ENCODE measurements at regions not wholly inside any gene's neighbourhood (a gene's known extent, or its start where the extent isn't known, plus 50 kb on each side); places are given as distances from the start of the nearest gene placed in this dataset.
"Not testable (repeated sequence)": the region's sequence is repeated elsewhere in the genome, so short reads cannot be mapped to it uniquely, and the experiment has no call there.

DNA sequence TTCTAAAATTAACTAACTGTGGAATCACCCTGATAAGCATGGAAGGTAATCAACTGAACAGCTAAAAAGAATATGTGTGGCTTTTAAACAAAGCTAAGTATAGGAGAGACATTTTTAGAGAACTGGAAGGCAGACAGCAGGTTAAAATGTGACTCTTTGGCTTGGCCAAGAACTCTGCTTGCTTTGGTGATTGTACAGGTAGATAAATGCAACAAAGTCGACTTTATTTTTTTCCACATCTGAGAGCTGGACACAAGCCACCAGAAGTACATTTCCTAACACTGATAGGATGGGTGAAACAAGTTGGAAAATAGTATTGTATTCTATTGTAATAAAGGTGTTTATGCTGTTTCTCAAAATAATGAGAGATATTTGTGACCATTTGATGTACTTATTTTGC lies 84.1 kb downstream of the RBMX2 start:
- TF ChIP-seq, protein P1, sequence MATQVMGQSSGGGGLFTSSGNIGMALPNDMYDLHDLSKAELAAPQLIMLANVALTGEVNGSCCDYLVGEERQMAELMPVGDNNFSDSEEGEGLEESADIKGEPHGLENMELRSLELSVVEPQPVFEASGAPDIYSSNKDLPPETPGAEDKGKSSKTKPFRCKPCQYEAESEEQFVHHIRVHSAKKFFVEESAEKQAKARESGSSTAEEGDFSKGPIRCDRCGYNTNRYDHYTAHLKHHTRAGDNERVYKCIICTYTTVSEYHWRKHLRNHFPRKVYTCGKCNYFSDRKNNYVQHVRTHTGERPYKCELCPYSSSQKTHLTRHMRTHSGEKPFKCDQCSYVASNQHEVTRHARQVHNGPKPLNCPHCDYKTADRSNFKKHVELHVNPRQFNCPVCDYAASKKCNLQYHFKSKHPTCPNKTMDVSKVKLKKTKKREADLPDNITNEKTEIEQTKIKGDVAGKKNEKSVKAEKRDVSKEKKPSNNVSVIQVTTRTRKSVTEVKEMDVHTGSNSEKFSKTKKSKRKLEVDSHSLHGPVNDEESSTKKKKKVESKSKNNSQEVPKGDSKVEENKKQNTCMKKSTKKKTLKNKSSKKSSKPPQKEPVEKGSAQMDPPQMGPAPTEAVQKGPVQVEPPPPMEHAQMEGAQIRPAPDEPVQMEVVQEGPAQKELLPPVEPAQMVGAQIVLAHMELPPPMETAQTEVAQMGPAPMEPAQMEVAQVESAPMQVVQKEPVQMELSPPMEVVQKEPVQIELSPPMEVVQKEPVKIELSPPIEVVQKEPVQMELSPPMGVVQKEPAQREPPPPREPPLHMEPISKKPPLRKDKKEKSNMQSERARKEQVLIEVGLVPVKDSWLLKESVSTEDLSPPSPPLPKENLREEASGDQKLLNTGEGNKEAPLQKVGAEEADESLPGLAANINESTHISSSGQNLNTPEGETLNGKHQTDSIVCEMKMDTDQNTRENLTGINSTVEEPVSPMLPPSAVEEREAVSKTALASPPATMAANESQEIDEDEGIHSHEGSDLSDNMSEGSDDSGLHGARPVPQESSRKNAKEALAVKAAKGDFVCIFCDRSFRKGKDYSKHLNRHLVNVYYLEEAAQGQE (IDR thresholded peaks at IDR 0.05; ENCODE audit: insufficient replicate concordance, low read depth) = no peak
- TF ChIP-seq, protein P2, sequence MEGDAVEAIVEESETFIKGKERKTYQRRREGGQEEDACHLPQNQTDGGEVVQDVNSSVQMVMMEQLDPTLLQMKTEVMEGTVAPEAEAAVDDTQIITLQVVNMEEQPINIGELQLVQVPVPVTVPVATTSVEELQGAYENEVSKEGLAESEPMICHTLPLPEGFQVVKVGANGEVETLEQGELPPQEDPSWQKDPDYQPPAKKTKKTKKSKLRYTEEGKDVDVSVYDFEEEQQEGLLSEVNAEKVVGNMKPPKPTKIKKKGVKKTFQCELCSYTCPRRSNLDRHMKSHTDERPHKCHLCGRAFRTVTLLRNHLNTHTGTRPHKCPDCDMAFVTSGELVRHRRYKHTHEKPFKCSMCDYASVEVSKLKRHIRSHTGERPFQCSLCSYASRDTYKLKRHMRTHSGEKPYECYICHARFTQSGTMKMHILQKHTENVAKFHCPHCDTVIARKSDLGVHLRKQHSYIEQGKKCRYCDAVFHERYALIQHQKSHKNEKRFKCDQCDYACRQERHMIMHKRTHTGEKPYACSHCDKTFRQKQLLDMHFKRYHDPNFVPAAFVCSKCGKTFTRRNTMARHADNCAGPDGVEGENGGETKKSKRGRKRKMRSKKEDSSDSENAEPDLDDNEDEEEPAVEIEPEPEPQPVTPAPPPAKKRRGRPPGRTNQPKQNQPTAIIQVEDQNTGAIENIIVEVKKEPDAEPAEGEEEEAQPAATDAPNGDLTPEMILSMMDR (IDR thresholded peaks at IDR 0.05; ENCODE audit: insufficient read depth, low read length) = no peak
- TF ChIP-seq POLR2AphosphoS5 (IDR thresholded peaks at IDR 0.05; ENCODE audit: low read depth) (no peak), SPI1 (IDR thresholded peaks at IDR 0.05; ENCODE audit: borderline replicate concordance, low read depth) (no peak), GABPA (IDR thresholded peaks at IDR 0.05; ENCODE audit: low read depth) (no peak)
- no peak overlapping the region for H3K4me3 ChIP-seq (replicated peaks; ENCODE audit: insufficient read depth, low read length)
- no peaks in the 10 kb centered on the region for H3K27me3 ChIP-seq (ENCODE audit: insufficient read depth, poor library complexity, severe bottlenecking)
- no peak for DNase-seq (ENCODE audit: low read depth in 1 of 2, low spot score in 1 of 2)
- no peak overlapping the region for H3K27ac ChIP-seq (replicated peaks)

DNA sequence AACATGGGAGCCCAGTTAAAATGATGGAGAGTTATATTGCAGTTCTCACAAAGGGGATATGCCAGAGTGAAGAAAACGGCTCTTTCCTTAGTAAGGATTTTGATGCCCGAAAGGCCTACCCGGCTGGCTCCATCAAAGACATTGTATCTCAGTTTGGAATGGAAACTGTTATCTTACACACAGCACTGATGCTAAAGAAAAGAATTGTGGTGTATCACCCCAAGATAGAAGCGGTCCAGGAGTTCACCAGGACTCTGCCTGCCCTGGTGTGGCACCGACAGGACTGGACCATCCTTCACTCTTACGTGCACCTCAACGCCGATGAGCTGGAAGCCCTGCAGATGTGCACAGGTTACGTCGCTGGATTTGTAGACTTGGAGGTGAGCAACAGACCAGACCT lies 93.7 kb downstream of the RBMX2 start:
- H3K27me3 ChIP-seq (ENCODE audit: insufficient read depth, poor library complexity, severe bottlenecking); H3K4me3 ChIP-seq (replicated peaks; ENCODE audit: insufficient read depth, low read length); H3K27ac ChIP-seq (replicated peaks); DNase-seq (ENCODE audit: low read depth in 1 of 2, low spot score in 1 of 2): not testable (repeated sequence)

DNA sequence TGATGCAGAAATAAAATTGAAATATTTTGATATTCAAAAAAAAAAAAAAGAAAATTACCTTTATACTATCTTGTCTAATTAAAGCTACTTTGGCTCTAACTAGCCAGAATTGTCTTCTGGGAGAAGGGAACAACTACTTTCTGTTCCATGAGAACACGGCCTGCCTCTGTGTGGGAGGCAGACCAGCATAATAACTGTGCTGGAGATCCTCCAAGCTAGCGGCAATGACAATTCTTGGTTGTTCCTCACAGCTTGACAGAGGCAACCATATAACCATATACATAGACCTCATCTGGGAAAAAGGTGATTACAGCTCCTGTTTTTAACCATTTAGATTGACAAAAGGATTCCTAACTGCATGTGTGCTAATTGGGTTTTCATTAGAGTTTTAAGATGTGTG lies 95.7 kb downstream of the RBMX2 start:
- Histone ChIP-seq H3K4me3 (replicated peaks; ENCODE audit: insufficient read depth, low read length) (no peak overlapping the region), H3K27me3 (ENCODE audit: insufficient read depth, poor library complexity, severe bottlenecking) (no peaks in the 10 kb centered on the region), H3K27ac (replicated peaks) (no peak overlapping the region)
- DNase-seq (ENCODE audit: low read depth in 1 of 2, low spot score in 1 of 2) = no peak
- TF ChIP-seq, protein P2 (IDR thresholded peaks at IDR 0.05; ENCODE audit: insufficient read depth, low read length) = no peak
- TF ChIP-seq SPI1 (IDR thresholded peaks at IDR 0.05; ENCODE audit: borderline replicate concordance, low read depth) (no peak), POLR2AphosphoS5 (IDR thresholded peaks at IDR 0.05; ENCODE audit: low read depth) (no peak), GABPA (IDR thresholded peaks at IDR 0.05; ENCODE audit: low read depth) (no peak)
- TF ChIP-seq, protein P1 (IDR thresholded peaks at IDR 0.05; ENCODE audit: insufficient replicate concordance, low read depth) = no peak

DNA sequence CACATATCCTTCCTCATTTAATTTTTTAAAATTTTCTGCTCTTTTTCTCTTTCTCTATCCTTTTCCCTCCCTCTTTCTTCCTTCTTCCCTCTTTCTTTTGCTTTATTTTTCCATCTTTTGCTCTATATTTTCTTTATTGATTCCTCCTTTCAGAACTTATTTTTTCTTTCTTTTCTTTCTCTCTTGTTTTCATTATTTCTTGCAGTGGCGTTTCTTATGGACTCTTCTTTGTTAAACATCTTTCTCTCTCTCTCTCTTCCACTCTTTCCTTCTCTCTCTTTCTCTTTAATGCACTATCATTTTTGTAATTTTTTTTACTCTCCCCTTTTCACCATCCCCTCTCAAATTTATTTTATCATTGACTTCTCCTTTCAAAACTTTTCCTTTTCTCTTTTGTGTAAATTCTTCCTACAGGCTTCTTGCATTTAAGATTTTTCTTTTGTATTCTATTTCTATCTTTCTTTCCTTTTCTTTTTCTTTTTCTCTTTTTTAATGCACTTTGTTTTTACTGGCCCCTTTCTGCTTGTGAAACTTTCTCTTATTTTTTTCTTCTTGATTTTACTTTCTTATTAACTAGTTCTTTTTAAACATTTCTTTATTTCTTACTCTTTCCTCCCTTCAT lies 97.0 kb downstream of the RBMX2 start:
- Histone ChIP-seq H3K4me3 (replicated peaks; ENCODE audit: insufficient read depth, low read length) (no peak overlapping the region), H3K27me3 (ENCODE audit: insufficient read depth, poor library complexity, severe bottlenecking) (no peaks in the 10 kb centered on the region), H3K27ac (replicated peaks) (no peak overlapping the region)
- DNase-seq (ENCODE audit: low read depth in 1 of 2, low spot score in 1 of 2) = no peak
- TF ChIP-seq, protein P1 (IDR thresholded peaks at IDR 0.05; ENCODE audit: insufficient replicate concordance, low read depth) = no peak
